Astrocyte of the cerebellum (primary cell): ENCODE measurements at regions not wholly inside any gene's neighbourhood (a gene's known extent, or its start where the extent isn't known, plus 50 kb on each side); places are given as distances from the start of the nearest gene placed in this dataset.
A peak's percentile ranks its signal among the peaks of the same experiment; 100 is the strongest.

Experiments used
- DNase-seq: peaks from one replicate; pipeline ENCODE4 v3.0.0-alpha.2; 2011; ENCODE audit warnings: low read depth
- H3K4me3 ChIP-seq: 2 replicates; pipeline ENCODE4 v1.5.1; 2011; ENCODE audit warnings: mild to moderate bottlenecking, low read depth, low read length, moderate library complexity
- in situ Hi-C: cut with HindIII; loops from 2 replicates; pipeline ENCODE4 v1.10.0; 2017; ENCODE audit warnings: low sequenced_read_pairs
- TF ChIP-seq, protein P1 (sequence below): IDR thresholded peaks from 2 replicates; pipeline ENCODE4 v1.5.1; 2012; ENCODE audit warnings: low read length, low read depth, moderate library complexity, mild to moderate bottlenecking; ENCODE audit errors: missing control alignments

DNA sequence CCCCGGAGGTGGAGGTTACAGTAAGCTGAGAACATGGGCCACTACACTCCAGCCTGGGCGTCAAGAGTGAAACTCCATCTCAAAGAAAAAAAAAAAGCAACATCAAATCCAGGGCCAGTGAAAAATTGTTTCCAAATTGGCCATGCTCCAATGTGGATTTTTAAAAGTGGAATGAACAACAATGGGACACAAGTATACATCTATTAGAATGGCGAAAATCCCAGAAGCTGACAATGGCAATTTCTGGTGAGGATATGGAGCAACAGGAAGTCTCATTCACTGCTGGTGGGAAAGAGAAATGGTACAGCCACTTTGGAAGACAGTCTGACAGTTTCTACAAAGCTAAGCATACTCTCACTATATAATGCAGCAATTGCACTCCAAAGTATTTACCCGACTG lies 161.4 kb downstream of the UXS1 start:
- TF ChIP-seq, protein P1, sequence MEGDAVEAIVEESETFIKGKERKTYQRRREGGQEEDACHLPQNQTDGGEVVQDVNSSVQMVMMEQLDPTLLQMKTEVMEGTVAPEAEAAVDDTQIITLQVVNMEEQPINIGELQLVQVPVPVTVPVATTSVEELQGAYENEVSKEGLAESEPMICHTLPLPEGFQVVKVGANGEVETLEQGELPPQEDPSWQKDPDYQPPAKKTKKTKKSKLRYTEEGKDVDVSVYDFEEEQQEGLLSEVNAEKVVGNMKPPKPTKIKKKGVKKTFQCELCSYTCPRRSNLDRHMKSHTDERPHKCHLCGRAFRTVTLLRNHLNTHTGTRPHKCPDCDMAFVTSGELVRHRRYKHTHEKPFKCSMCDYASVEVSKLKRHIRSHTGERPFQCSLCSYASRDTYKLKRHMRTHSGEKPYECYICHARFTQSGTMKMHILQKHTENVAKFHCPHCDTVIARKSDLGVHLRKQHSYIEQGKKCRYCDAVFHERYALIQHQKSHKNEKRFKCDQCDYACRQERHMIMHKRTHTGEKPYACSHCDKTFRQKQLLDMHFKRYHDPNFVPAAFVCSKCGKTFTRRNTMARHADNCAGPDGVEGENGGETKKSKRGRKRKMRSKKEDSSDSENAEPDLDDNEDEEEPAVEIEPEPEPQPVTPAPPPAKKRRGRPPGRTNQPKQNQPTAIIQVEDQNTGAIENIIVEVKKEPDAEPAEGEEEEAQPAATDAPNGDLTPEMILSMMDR, result no peak
- DNase-seq, result no peak
- in situ Hi-C loops, result no loop called here
- no peak overlapping the region for H3K4me3 ChIP-seq

DNA sequence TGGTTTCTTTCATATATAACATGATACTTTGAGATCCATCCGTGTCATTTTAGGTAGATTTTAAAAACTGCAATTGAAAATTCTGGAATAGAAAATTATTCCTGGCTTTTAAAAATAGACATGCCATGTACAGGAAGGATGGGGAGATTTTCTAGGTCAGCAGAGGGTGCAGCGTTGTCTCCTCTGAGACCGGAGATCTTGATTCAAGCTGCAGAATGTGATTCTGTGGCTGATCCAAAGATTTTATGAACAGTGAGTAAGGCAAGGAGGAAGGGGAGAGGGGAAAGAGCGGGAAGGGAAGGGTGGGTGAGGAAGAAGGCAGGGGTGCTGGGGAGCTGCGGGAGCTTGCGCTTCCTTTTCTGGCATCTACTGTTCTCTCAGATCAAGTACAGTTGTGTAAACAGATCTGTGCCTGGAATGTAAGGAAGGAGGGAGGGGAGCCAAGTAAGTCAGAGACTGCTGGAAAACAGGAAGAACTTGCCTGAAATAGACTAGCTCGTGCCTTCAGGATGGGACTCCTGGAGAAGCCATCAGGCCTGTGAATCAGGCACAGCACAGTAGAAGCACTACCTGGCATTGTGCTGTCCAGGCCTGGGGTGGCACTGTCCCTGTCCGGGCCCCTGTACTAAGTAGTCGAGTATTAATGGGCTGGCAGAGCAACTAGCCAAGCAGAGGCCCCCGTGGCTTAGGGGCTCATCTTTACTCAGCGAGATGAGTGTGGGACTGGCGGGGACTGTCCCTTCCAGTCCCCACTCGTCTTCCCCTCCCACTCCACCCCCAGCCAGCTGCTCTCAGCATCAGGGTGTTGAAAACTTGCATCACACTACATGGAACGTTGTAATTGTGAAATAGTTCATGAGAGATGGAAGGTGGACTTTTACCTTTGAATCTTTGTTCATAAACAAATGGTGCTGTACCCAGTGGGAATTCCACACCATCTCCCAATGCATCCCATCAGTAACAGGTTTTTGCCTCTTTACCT lies 163.5 kb downstream of the UXS1 start:
- TF ChIP-seq, protein P1, result no peak
- in situ Hi-C loops, result no loop called here
- peak; percentile 28 for DNase-seq
- H3K4me3 ChIP-seq, result no peak overlapping the region

DNA sequence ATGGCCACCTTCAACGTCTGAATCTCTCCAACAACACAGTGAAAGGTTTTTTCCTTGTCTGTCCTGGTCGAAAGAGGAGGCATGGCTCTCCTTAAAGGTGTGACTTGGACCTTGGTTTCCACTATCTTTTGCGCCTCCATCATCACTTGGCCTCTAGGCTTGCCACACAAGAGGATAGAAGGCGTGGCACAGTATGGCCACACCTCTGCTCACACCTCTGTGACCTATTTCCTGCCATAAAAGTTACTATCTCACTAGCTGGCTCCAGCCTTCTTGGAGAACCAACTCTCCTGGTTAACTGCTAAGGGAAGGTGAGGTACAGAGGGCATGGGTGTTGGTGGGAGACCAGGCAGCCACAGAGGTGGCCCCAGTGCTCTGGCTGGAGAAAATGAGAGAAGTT lies 165.9 kb downstream of the UXS1 start:
- DNase-seq, result no peak
- in situ Hi-C loops, result no loop called here
- H3K4me3 ChIP-seq, result no peak overlapping the region
- TF ChIP-seq, protein P1, result no peak

DNA sequence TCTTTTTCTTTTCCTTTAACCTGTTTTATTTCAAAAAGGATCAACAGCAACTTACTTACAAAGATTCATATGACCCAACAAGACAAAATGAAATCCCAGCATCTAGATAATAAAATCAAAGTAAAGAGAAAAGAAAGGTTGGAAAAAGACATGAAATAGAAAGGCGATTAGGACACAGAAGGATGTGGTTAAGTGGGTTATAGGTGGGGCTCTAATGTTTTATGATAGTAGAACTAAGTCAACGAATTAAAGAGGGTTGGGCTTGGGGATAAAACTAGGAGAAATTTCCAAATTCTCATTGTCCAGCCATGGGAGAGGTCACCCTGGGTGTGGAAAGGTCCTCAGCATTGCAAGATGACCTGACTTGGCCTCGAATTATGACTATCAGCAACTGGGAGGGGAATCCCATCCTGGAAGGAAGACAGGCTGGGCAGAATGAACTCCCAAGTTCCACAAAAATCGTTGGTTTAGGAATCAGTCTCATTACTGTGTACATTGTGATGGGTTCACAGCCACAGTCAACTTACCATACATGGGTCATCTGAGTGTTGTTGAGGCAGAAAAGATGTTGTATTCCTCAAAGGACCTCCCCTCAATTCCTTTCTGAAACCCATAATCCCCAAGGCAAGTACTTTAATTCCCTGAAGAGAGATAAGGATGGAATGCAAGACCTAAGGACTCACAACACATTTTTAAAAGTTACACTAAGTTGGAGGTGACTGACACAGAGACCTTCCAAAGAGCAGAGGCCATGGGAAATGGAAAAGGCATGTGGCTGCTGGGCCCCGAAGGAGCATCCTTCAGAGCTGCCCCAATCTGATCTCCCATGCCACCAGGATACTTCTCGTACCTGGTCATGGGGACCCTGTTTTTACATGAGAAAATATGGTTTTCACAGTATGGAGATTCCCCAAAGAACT lies 167.6 kb downstream of the UXS1 start:
- DNase-seq, result no peak
- H3K4me3 ChIP-seq, result no peak overlapping the region
- TF ChIP-seq, protein P1, result no peak
- in situ Hi-C loops, result no loop called here

DNA sequence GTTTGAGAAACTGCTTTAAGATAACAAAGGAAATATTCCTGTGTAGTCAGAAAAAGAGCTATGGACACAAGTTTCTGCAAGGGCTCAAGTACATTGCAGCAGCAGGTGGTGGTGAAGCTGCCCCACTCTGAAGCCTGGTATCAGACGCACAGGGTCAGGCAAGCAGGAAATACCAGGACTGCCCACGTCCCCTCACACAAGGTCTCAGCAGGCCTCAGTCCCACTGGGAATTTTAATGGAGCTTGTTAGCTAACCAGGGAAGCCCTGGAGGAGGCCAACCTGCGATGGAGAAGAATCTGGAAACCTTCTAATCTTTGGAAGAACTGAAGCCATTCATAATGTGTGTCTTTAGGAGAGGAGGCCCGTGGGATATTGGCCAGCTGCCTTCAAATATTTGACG lies 168.3 kb downstream of the UXS1 start:
- TF ChIP-seq, protein P1, result no peak
- H3K4me3 ChIP-seq, result no peak overlapping the region
- in situ Hi-C loops, result no loop called here
- no peak for DNase-seq

DNA sequence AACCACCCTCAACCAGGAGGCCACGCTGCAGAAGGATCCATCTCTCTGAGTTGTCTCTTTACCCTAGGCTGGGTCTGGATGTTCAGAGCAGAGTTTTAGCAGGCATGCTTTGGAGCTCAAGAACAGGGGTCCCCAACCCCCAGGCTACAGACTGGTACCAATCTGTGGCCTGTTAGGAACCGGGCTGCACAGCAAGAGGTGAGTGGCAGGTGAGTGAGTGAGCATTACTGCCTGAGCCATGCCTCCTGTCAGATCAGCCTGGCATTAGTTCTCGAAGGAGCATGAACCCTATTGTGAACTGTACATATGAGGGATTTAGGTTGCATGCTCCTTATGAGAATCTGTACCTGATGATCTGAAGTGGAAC lies 172.5 kb downstream of the UXS1 start:
- DNase-seq, result no peak
- in situ Hi-C loops, result no loop called here
- H3K4me3 ChIP-seq, result no peak overlapping the region
- TF ChIP-seq, protein P1, result no peak
